Fibroblast of lung (primary cell): ENCODE measurements at regions not wholly inside any gene's neighbourhood (a gene's known extent, or its start where the extent isn't known, plus 50 kb on each side); places are given as distances from the start of the nearest gene placed in this dataset.

Experiments used
- DNase-seq, 2 donors: peaks; one replicate each; pipeline versions ENCODE4 v3.0.0 to v3.0.0-alpha.2; 2010; ENCODE audit warnings: low read depth in 2 of 2
- H2AFZ ChIP-seq: 2 replicates; pipeline ENCODE4 v1.5.1; 2012; ENCODE audit warnings: low read length, control low read depth, inconsistent platforms
- H3K27ac ChIP-seq: 2 replicates; pipeline ENCODE4 v1.5.1; 2011; ENCODE audit warnings: low read length, control low read depth; ENCODE audit not compliant: insufficient read depth
- H3K27me3 ChIP-seq: 2 replicates; pipeline ENCODE4 v1.5.1; 2011; ENCODE audit warnings: mild to moderate bottlenecking, low read length; ENCODE audit not compliant: control insufficient read depth, insufficient read depth
- H3K36me3 ChIP-seq: 2 replicates; pipeline ENCODE4 v1.5.1; 2011; ENCODE audit warnings: low read length; ENCODE audit not compliant: control insufficient read depth, insufficient read depth
- H3K4me1 ChIP-seq: 2 replicates; pipeline ENCODE4 v1.5.1; 2011; ENCODE audit warnings: low read length; ENCODE audit not compliant: control insufficient read depth, insufficient read depth; ENCODE audit errors: extremely low read depth
- H3K4me2 ChIP-seq: 2 replicates; pipeline ENCODE4 v1.5.1; 2011; ENCODE audit warnings: low read length, control low read depth; ENCODE audit not compliant: insufficient read depth; ENCODE audit errors: extremely low read depth
- H3K4me3 ChIP-seq, 4 experiments: fragments of 200-600 bp in 1 of 4; sonication (generic) in 1 of 4; replicated peaks in 1 of 4; 2 replicates each; pipeline ENCODE4 v1.5.1; 2011 to 2016; ENCODE audit warnings: low read length in 4 of 4, low read depth in 3 of 4, mild to moderate bottlenecking in 3 of 4, control low read depth in 2 of 4, inconsistent platforms in 1 of 4, mixed read lengths in 1 of 4; ENCODE audit not compliant: insufficient read depth in 1 of 4; ENCODE audit errors: control extremely low read depth in 1 of 4
- H3K79me2 ChIP-seq: 2 replicates; pipeline ENCODE4 v1.5.1; 2012; ENCODE audit warnings: mild to moderate bottlenecking, low read length, inconsistent platforms; ENCODE audit not compliant: control insufficient read depth, insufficient read depth
- H3K9ac ChIP-seq: 2 replicates; pipeline ENCODE4 v1.5.1; 2011; ENCODE audit warnings: mild to moderate bottlenecking, low read length, control low read depth; ENCODE audit not compliant: insufficient read depth
- H3K9me3 ChIP-seq: 2 replicates; pipeline ENCODE4 v1.5.1; 2012; ENCODE audit warnings: low read depth, low read length; ENCODE audit not compliant: control insufficient read depth, insufficient read depth
- H4K20me1 ChIP-seq: 2 replicates; pipeline ENCODE4 v1.5.1; 2011; ENCODE audit warnings: low read length; ENCODE audit not compliant: control insufficient read depth, insufficient read depth; ENCODE audit errors: extremely low read depth
- EZH2 ChIP-seq: IDR thresholded peaks from 2 replicates; pipeline ENCODE4 v1.5.1; 2012; ENCODE audit warnings: low read length, control low read depth, mild to moderate bottlenecking; ENCODE audit errors: missing control alignments
- TF ChIP-seq, protein P1 (sequence below), 2 donors: IDR thresholded peaks in 1 of 2; conservative IDR thresholded peaks in 1 of 2; 1 replicate in 1 of 2; 2 replicates in 1 of 2; pipeline ENCODE4 v1.5.1; 2011 to 2012; ENCODE audit warnings: low read length in 2 of 2, control low read depth in 1 of 2, inconsistent platforms in 1 of 2, low read depth in 1 of 2, mild to moderate bottlenecking in 1 of 2

DNA sequence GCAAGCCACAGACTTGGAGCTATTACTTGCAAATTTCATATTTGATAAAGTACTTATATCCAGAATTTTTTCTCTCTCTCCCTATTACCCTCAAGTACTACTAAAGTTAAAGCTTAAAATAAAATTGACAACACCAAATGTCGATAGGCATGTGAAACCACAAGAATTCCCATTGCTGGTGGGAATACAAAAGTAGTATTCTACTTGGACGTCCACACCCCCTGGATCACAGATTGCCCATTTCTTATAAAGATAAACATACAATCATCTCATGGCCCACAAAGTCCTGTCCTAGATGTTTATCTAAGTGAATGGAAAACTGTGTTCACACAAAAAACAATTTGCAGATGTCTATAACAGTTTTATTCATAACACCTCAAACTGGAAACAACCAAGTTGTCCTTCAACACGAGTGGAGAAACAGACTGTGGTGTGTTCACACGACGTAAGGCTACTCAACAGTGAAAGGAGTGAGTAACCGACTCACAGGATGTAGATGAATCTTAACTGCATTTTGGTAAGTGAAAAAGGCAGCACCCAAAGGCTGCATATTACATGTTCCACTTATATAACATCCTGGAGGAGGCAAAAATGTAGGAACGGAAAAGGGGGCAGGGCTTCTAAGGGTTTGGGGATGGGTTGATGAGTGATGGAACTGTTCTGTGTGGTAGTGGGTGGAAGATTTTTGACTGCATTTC is 297.4 kb downstream of the THBS2 start:
- Histone ChIP-seq H3K4me3 (no peak overlapping the region), H3K9me3 (no peaks in the 10 kb centered on the region), H3K4me1 (no peaks in the 10 kb centered on the region), H3K27me3 (no peaks in the 10 kb centered on the region), H4K20me1 (no peaks in the 10 kb centered on the region), H3K79me2 (no peaks in the 10 kb centered on the region), H2AFZ (peak overlapping the region; percentile 33), H3K4me2 (peak overlapping the region; percentile 33), H3K36me3 (no peaks in the 10 kb centered on the region), H3K27ac (no peak overlapping the region), H3K9ac (no peak overlapping the region)
- DNase-seq = peak in 1 of 2 donors; percentile 58
- no peak for TF ChIP-seq EZH2
- TF ChIP-seq, protein P1, sequence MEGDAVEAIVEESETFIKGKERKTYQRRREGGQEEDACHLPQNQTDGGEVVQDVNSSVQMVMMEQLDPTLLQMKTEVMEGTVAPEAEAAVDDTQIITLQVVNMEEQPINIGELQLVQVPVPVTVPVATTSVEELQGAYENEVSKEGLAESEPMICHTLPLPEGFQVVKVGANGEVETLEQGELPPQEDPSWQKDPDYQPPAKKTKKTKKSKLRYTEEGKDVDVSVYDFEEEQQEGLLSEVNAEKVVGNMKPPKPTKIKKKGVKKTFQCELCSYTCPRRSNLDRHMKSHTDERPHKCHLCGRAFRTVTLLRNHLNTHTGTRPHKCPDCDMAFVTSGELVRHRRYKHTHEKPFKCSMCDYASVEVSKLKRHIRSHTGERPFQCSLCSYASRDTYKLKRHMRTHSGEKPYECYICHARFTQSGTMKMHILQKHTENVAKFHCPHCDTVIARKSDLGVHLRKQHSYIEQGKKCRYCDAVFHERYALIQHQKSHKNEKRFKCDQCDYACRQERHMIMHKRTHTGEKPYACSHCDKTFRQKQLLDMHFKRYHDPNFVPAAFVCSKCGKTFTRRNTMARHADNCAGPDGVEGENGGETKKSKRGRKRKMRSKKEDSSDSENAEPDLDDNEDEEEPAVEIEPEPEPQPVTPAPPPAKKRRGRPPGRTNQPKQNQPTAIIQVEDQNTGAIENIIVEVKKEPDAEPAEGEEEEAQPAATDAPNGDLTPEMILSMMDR (conservative IDR thresholded peaks at IDR 0.05 in 1 of 2, IDR thresholded peaks at IDR 0.05 in 1 of 2; ENCODE audit: low read depth in 1 of 2, low read length in 2 of 2) = no peak

DNA sequence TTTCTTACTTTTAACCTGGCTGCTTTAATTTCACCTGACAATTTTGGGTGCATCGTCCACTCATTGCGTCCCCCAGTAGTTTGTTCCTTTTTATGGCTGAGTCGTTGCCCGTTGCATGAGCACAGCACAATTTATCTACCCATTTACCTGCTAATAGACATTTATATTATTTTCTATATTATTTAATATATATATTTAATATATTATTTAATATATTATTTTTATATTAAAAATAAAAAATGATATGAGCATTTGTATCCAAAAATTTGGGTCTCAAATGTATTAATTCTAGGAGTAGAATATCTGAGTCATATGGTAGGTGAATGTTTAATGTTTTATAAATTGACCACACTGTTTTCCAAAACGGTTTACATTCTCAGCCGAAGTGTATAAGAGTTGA is 300.2 kb downstream of the THBS2 start:
- Histone ChIP-seq H3K4me1 (no peaks in the 10 kb centered on the region), H4K20me1 (no peaks in the 10 kb centered on the region), H2AFZ (no peak overlapping the region), H3K4me3 (no peak overlapping the region), H3K4me2 (no peak overlapping the region), H3K79me2 (no peaks in the 10 kb centered on the region), H3K9ac (no peak overlapping the region), H3K36me3 (no peaks in the 10 kb centered on the region), H3K27me3 (no peaks in the 10 kb centered on the region), H3K9me3 (no peaks in the 10 kb centered on the region), H3K27ac (no peak overlapping the region)
- TF ChIP-seq, protein P1 (conservative IDR thresholded peaks at IDR 0.05 in 1 of 2, IDR thresholded peaks at IDR 0.05 in 1 of 2; ENCODE audit: low read depth in 1 of 2, low read length in 2 of 2) = no peak
- TF ChIP-seq EZH2 = no peak
- no peak for DNase-seq

DNA sequence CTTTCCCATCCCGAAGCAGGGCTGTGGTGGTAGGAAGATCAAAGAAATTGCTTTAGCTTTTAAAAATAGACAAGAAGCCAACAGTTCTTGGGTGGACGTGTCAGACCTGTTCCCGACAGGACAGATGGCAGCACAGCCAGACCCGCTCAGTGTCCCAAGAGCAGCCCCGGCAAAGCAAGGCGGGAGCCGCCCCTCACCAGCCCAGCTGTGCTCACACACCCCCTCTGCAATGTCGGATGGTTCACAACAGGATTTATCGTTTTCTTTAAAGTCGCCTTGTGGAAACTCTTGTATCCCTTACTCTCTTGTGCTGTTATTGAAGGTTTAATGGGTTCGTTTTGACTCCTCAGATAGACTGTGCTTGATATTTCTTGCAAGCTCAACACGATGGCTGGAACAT is 302.4 kb downstream of the THBS2 start:
- DNase-seq = no peak
- H3K4me1 ChIP-seq = no peaks in the 10 kb centered on the region
- no peaks in the 10 kb centered on the region for H4K20me1 ChIP-seq
- H3K9ac ChIP-seq = no peak overlapping the region
- peak overlapping the region; percentile 58 for H2AFZ ChIP-seq
- H3K27ac ChIP-seq = no peak overlapping the region
- no peaks in the 10 kb centered on the region for H3K27me3 ChIP-seq
- TF ChIP-seq EZH2 = no peak
- TF ChIP-seq, protein P1 (conservative IDR thresholded peaks at IDR 0.05 in 1 of 2, IDR thresholded peaks at IDR 0.05 in 1 of 2; ENCODE audit: low read depth in 1 of 2, low read length in 2 of 2) = no peak
- H3K36me3 ChIP-seq = no peaks in the 10 kb centered on the region
- H3K4me3 ChIP-seq = no peak overlapping the region
- H3K4me2 ChIP-seq = peak overlapping the region; percentile 66
- H3K79me2 ChIP-seq = no peaks in the 10 kb centered on the region
- no peaks in the 10 kb centered on the region for H3K9me3 ChIP-seq
